ENCODE measurements at regions not wholly inside any gene's neighbourhood (a gene's known extent, or its start where the extent isn't known, plus 50 kb on each side); places are given as distances from the start of the nearest gene placed in this dataset.

DNA sequence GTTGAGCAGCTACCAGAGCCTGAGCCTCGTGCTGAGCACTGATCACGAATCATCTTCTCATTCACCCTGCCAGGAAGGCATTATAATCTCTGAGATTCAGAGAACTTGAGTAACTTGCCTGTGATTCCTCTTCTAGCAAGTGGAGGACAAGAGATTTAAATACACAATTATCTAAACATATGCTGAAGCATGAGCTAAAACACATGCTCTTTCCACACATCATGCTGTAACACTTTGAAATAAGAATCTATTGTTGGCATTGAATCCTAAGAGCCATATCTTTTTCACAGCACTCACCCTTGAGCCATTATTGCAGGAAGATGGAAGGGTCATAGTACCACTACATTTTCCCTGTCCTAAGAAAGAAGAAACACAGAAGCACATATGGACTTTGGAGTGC lies 722.5 kb upstream of the API5 start (continued):
- TF ChIP-seq, protein P1, sequence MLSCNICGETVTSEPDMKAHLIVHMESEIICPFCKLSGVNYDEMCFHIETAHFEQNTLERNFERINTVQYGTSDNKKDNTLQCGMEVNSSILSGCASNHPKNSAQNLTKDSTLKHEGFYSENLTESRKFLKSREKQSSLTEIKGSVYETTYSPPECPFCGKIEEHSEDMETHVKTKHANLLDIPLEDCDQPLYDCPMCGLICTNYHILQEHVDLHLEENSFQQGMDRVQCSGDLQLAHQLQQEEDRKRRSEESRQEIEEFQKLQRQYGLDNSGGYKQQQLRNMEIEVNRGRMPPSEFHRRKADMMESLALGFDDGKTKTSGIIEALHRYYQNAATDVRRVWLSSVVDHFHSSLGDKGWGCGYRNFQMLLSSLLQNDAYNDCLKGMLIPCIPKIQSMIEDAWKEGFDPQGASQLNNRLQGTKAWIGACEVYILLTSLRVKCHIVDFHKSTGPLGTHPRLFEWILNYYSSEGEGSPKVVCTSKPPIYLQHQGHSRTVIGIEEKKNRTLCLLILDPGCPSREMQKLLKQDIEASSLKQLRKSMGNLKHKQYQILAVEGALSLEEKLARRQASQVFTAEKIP (CRISPR knock-in tag; IDR thresholded peaks at IDR 0.05; ENCODE audit: borderline replicate concordance) = no peak
- TF ChIP-seq KLF9 (CRISPR knock-in tag; IDR thresholded peaks at IDR 0.05; ENCODE audit: low read depth) = no peak

GRCh38 chr11:42591841-42592240 lies 720.0 kb upstream of the API5 start:
- ChIA-PET POLR2A (no interaction called here), CTCF (ENCODE audit: low intra/inter-chr PET ratio, low total read pairs) (no interaction called here)
- no peak for TF ChIP-seq ZMYM2 (CRISPR knock-in tag; IDR thresholded peaks at IDR 0.05)
- no peak for TF ChIP-seq CEBPB (IDR thresholded peaks at IDR 0.05; ENCODE audit: borderline replicate concordance, low read depth, low read length)
- TF ChIP-seq PHF21A (CRISPR knock-in tag; IDR thresholded peaks at IDR 0.05) = no peak
- TF ChIP-seq, protein P2, sequence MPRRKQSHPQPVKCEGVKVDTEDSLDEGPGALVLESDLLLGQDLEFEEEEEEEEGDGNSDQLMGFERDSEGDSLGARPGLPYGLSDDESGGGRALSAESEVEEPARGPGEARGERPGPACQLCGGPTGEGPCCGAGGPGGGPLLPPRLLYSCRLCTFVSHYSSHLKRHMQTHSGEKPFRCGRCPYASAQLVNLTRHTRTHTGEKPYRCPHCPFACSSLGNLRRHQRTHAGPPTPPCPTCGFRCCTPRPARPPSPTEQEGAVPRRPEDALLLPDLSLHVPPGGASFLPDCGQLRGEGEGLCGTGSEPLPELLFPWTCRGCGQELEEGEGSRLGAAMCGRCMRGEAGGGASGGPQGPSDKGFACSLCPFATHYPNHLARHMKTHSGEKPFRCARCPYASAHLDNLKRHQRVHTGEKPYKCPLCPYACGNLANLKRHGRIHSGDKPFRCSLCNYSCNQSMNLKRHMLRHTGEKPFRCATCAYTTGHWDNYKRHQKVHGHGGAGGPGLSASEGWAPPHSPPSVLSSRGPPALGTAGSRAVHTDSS (CRISPR knock-in tag; conservative IDR thresholded peaks at IDR 0.05) = no peak
- TF ChIP-seq KLF6 (CRISPR knock-in tag; IDR thresholded peaks at IDR 0.05) = no peak
- no peak for TF ChIP-seq SRSF9 (IDR thresholded peaks at IDR 0.05; ENCODE audit: borderline replicate concordance, insufficient read depth, low read depth, low read length, poor library complexity, severe bottlenecking)
- no peak for TF ChIP-seq AGO2 (optimal IDR thresholded peaks at IDR 0.05; ENCODE audit: low read depth, low read length)
- no peak for TF ChIP-seq ETV5 (CRISPR knock-in tag; IDR thresholded peaks at IDR 0.05; ENCODE audit: borderline replicate concordance)
- TF ChIP-seq, protein P3, sequence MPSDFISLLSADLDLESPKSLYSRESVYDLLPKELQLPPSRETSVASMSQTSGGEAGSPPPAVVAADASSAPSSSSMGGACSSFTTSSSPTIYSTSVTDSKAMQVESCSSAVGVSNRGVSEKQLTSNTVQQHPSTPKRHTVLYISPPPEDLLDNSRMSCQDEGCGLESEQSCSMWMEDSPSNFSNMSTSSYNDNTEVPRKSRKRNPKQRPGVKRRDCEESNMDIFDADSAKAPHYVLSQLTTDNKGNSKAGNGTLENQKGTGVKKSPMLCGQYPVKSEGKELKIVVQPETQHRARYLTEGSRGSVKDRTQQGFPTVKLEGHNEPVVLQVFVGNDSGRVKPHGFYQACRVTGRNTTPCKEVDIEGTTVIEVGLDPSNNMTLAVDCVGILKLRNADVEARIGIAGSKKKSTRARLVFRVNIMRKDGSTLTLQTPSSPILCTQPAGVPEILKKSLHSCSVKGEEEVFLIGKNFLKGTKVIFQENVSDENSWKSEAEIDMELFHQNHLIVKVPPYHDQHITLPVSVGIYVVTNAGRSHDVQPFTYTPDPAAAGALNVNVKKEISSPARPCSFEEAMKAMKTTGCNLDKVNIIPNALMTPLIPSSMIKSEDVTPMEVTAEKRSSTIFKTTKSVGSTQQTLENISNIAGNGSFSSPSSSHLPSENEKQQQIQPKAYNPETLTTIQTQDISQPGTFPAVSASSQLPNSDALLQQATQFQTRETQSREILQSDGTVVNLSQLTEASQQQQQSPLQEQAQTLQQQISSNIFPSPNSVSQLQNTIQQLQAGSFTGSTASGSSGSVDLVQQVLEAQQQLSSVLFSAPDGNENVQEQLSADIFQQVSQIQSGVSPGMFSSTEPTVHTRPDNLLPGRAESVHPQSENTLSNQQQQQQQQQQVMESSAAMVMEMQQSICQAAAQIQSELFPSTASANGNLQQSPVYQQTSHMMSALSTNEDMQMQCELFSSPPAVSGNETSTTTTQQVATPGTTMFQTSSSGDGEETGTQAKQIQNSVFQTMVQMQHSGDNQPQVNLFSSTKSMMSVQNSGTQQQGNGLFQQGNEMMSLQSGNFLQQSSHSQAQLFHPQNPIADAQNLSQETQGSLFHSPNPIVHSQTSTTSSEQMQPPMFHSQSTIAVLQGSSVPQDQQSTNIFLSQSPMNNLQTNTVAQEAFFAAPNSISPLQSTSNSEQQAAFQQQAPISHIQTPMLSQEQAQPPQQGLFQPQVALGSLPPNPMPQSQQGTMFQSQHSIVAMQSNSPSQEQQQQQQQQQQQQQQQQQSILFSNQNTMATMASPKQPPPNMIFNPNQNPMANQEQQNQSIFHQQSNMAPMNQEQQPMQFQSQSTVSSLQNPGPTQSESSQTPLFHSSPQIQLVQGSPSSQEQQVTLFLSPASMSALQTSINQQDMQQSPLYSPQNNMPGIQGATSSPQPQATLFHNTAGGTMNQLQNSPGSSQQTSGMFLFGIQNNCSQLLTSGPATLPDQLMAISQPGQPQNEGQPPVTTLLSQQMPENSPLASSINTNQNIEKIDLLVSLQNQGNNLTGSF (CRISPR knock-in tag; IDR thresholded peaks at IDR 0.05) = no peak
- TF ChIP-seq ARNTL (CRISPR knock-in tag; IDR thresholded peaks at IDR 0.05) = no peak
- TF ChIP-seq TRIM22 (IDR thresholded peaks at IDR 0.05) = no peak
- H2AFZ ChIP-seq (ENCODE audit: low read length) = no peak overlapping the region
- no peak for ATAC-seq
- no peak for DNase-seq (ENCODE audit: low spot score)
- H4K20me1 ChIP-seq (ENCODE audit: insufficient read depth, low read length) = no peaks in the 10 kb centered on the region
- H3K4me2 ChIP-seq (ENCODE audit: low read depth, low read length) = no peak overlapping the region
- H3K36me3 ChIP-seq (replicated peaks in 1 of 2; ENCODE audit: control insufficient read depth in 1 of 2, insufficient read depth in 2 of 2, low read length in 2 of 2) = no peaks in the 10 kb centered on the region
- 19% methylated on average over 2 of the region's 2 CpGs for WGBS (ENCODE audit: low lambda C conversion rate)
- no peaks in the 10 kb centered on the region for H3K4me1 ChIP-seq (ENCODE audit: insufficient read depth, low read length)
- H3K79me2 ChIP-seq (ENCODE audit: insufficient read depth, low read length) = no peaks in the 10 kb centered on the region
- H3K27me3 ChIP-seq (ENCODE audit: control insufficient read depth in 1 of 2, insufficient read depth in 2 of 2, low read length in 2 of 2) = no peaks in the 10 kb centered on the region
- H3K9me3 ChIP-seq (ENCODE audit: low read length) = no peaks in the 10 kb centered on the region
- intact Hi-C loops (cut with micrococcal nuclease; ENCODE audit: unreplicated experiment) (no loop called here), in situ Hi-C loops (cut with HindIII; ENCODE audit: extremely low pct_ligation_motif_present, low pct_unique_long_range_greater_than_20kb) (no loop called here)
- H3K27ac ChIP-seq (ENCODE audit: extremely low read length, insufficient read depth, low read length) = no peak overlapping the region
- H3K4me3 ChIP-seq (replicated peaks in 1 of 3; ENCODE audit: insufficient read depth in 1 of 3, low read depth in 2 of 3, low read length in 3 of 3) = no peak overlapping the region
- no peak overlapping the region for H3K9ac ChIP-seq (ENCODE audit: insufficient read depth, low read depth, low read length)
- no peak for FAIRE-seq
- BruUV-seq (replicated peaks) = no TSS peak
